Right kidney (tissue), 1 donor: ENCODE measurements at regions not wholly inside any gene's neighbourhood (a gene's known extent, or its start where the extent isn't known, plus 50 kb on each side); places are given as distances from the start of the nearest gene placed in this dataset.
"Not testable (repeated sequence)": the region's sequence is repeated elsewhere in the genome, so short reads cannot be mapped to it uniquely, and the experiment has no call there.

Source experiments
- DNase-seq: peaks from one replicate; pipeline ENCODE4 v3.0.0-alpha.2; 2016

GRCh38 chr3:10706740-10707399 is 109.2 kb upstream of the SLC6A11 start:
- DNase-seq, result no peak

- peak; percentile 54 for DNase-seq
These were observed 108.4 kb upstream of the SLC6A11 start for GRCh38 chr3:10707400-10708215.

- DNase-seq, result no peak
These were observed 107.7 kb upstream of the SLC6A11 start for GRCh38 chr3:10708216-10708893.

- DNase-seq, result no peak
These were observed 106.8 kb upstream of the SLC6A11 start for GRCh38 chr3:10709110-10709781.

- no peak for DNase-seq
These were observed 103.9 kb upstream of the SLC6A11 start for GRCh38 chr3:10712121-10712520.

GRCh38 chr3:10713656-10714055 is 102.4 kb upstream of the SLC6A11 start:
- DNase-seq, result no peak

GRCh38 chr3:10715886-10716285 is 100.1 kb upstream of the SLC6A11 start:
- DNase-seq, result no peak

- no peak for DNase-seq
These were observed 99.1 kb upstream of the SLC6A11 start for GRCh38 chr3:10716964-10717363.

GRCh38 chr3:10717756-10718155 is 98.3 kb upstream of the SLC6A11 start:
- DNase-seq, result no peak

- no peak for DNase-seq
These were observed 94.9 kb upstream of the SLC6A11 start for GRCh38 chr3:10721101-10721500.

GRCh38 chr3:10722911-10723310 is 93.1 kb upstream of the SLC6A11 start:
- DNase-seq, result no peak

GRCh38 chr3:10723991-10724390 is 92.0 kb upstream of the SLC6A11 start:
- no peak for DNase-seq

GRCh38 chr3:10725067-10725466 is 91.0 kb upstream of the SLC6A11 start:
- DNase-seq, result no peak

GRCh38 chr3:10725846-10726245 is 90.2 kb upstream of the SLC6A11 start:
- DNase-seq, result no peak

- no peak for DNase-seq
These were observed 89.2 kb upstream of the SLC6A11 start for GRCh38 chr3:10726787-10727186.

GRCh38 chr3:10729439-10729838 is 86.6 kb upstream of the SLC6A11 start:
- no peak for DNase-seq

- no peak for DNase-seq
These were observed 83.7 kb upstream of the SLC6A11 start for GRCh38 chr3:10732292-10732691.

- no peak for DNase-seq
These were observed 82.7 kb upstream of the SLC6A11 start for GRCh38 chr3:10733297-10733696.

- DNase-seq, result not testable (repeated sequence)
These were observed 79.6 kb upstream of the SLC6A11 start for GRCh38 chr3:10736444-10736843.

GRCh38 chr3:10737785-10738184 is 78.2 kb upstream of the SLC6A11 start:
- no peak for DNase-seq

GRCh38 chr3:10738688-10739372 is 77.2 kb upstream of the SLC6A11 start:
- peak; percentile 64 for DNase-seq

GRCh38 chr3:10740954-10741353 is 75.1 kb upstream of the SLC6A11 start:
- DNase-seq, result no peak
